GM12878 (cell line): ENCODE measurements at regions not wholly inside any gene's neighbourhood (a gene's known extent, or its start where the extent isn't known, plus 50 kb on each side); places are given as distances from the start of the nearest gene placed in this dataset.

ENCODE experiments used
- ATAC-seq: fragments of 200-7000 bp; cut with Tn5 transposase; 3 replicates; pipeline ENCODE4 v1.9.1; 2020; ENCODE audit warnings: mild to moderate bottlenecking, moderate library complexity
- BruUV-seq: library from RNA; stranded (reverse); fragments of 400-500 nt; replicated peaks from 2 replicates; lab custom pipeline; 2021; lab: Mats Ljungman, UMichigan
- CTCF ChIA-PET: fragments of 300-600 bp; sonication (Branson Sonifier 250); formaldehyde crosslinking; extraction: SDS; loops from one replicate; lab custom pipeline; 2021; ENCODE audit warnings: inconsistent platforms; lab: Yijun Ruan, JAX
- POLR2A ChIA-PET: fragments of 350-600 bp; formaldehyde crosslinking; extraction: SDS; loops from one replicate; lab custom pipeline; 2021; ENCODE audit warnings: inconsistent platforms; lab: Charles Lee
- RAD21 ChIA-PET: fragments of 300-600 bp; sonication (Branson Sonifier 250); formaldehyde crosslinking; loops from one replicate; lab custom pipeline; 2023; ENCODE audit warnings: antibody characterized with exemption; ENCODE audit not compliant: unreplicated experiment; lab: Charles Lee
- SMC1A ChIA-PET: fragments of 300-600 bp; sonication (Branson Sonifier 250); formaldehyde crosslinking; loops from one replicate; lab custom pipeline; 2023; ENCODE audit not compliant: unreplicated experiment, uncharacterized antibody; lab: Charles Lee
- DNase-seq: peaks from one replicate; pipeline ENCODE4 v3.0.0-alpha.2; 2011; ENCODE audit warnings: low read depth, low spot score
- FAIRE-seq: peaks from 3 replicates; lab custom pipeline; 2011; peaks lifted over from hg19 to GRCh38; lab: Jason Lieb, UNC
- H2AFZ ChIP-seq: 2 replicates; pipeline ENCODE4 v1.6.0; 2011; ENCODE audit warnings: low read depth, low read length, control low read depth; ENCODE audit not compliant: control insufficient read depth
- H3K27ac ChIP-seq: 2 replicates; pipeline ENCODE4 v1.5.1; 2011; ENCODE audit warnings: control low read depth; ENCODE audit not compliant: control insufficient read depth, insufficient read depth
- H3K27me3 ChIP-seq, 2 experiments: replicated peaks in 1 of 2; 2 replicates each; pipeline versions ENCODE4 v1.6.0 to v1.6.1; 2011; ENCODE audit warnings: low read length in 1 of 2; ENCODE audit not compliant: control insufficient read depth in 2 of 2, insufficient read depth in 2 of 2
- H3K36me3 ChIP-seq, 2 experiments: 2 replicates each; pipeline ENCODE4 v1.5.1; 2011; ENCODE audit warnings: low read length in 1 of 2; ENCODE audit not compliant: control insufficient read depth in 2 of 2, insufficient read depth in 2 of 2
- H3K4me1 ChIP-seq: 2 replicates; pipeline ENCODE4 v1.6.1; 2011; ENCODE audit warnings: mild to moderate bottlenecking, low read length, moderate library complexity, mixed read lengths; ENCODE audit not compliant: control insufficient read depth, insufficient read depth
- H3K4me2 ChIP-seq: 2 replicates; pipeline ENCODE4 v1.6.0; 2011; ENCODE audit warnings: control low read depth; ENCODE audit not compliant: control insufficient read depth, insufficient read depth
- H3K4me3 ChIP-seq: fragments of 200-600 bp; sonication (generic); 2 replicates; pipeline ENCODE4 v1.5.1; 2016
- H3K79me2 ChIP-seq: 2 replicates; pipeline ENCODE4 v1.6.0; 2011; ENCODE audit warnings: low read length; ENCODE audit not compliant: control insufficient read depth, insufficient read depth
- H3K9ac ChIP-seq: 2 replicates; pipeline ENCODE4 v1.8.0; 2011; ENCODE audit warnings: low read length, control low read depth, mixed read lengths; ENCODE audit not compliant: control insufficient read depth, insufficient read depth
- H3K9me3 ChIP-seq: replicated peaks from 3 replicates; pipeline ENCODE4 v1.5.1; 2011; ENCODE audit warnings: mild to moderate bottlenecking, low read length; ENCODE audit not compliant: control insufficient read depth, insufficient read depth
- H4K20me1 ChIP-seq: 2 replicates; pipeline ENCODE4 v1.6.0; 2011; ENCODE audit not compliant: control insufficient read depth, insufficient read depth
- BMI1 ChIP-seq: fragments of 450-650 bp; IDR thresholded peaks from 2 replicates; pipeline ENCODE4 v1.6.1; 2016; ENCODE audit warnings: mild to moderate bottlenecking, moderate library complexity, borderline replicate concordance
- CHD2 ChIP-seq: IDR thresholded peaks from 2 replicates; pipeline ENCODE4 v1.6.1; 2011; ENCODE audit warnings: low read depth, low read length, improper control_type of control experiment, borderline replicate concordance
- CREB1 ChIP-seq: IDR thresholded peaks from 2 replicates; pipeline ENCODE4 v1.6.1; 2012; ENCODE audit warnings: low read depth, mild to moderate bottlenecking, inconsistent platforms
- HDAC6 ChIP-seq: fragments of 200-600 bp; sonication (generic); IDR thresholded peaks from one replicate; pipeline ENCODE4 v1.8.0; 2017; ENCODE audit warnings: antibody characterized with exemption; ENCODE audit not compliant: unreplicated experiment
- JUNB ChIP-seq: IDR thresholded peaks from 2 replicates; pipeline ENCODE4 v1.6.1; 2016; ENCODE audit warnings: antibody characterized with exemption, mild to moderate bottlenecking
- KAT2A ChIP-seq: conservative IDR thresholded peaks from 2 replicates; pipeline ENCODE4 v1.6.1; 2011; ENCODE audit warnings: low read depth, low read length; ENCODE audit not compliant: control insufficient read depth
- KDM1A ChIP-seq: fragments of 200-600 bp; sonication (generic); IDR thresholded peaks from 2 replicates; pipeline ENCODE4 v1.6.1; 2016; ENCODE audit warnings: borderline replicate concordance
- LARP7 ChIP-seq: fragments of 450-650 bp; IDR thresholded peaks from 2 replicates; pipeline ENCODE4 v1.6.1; 2017; ENCODE audit warnings: mild to moderate bottlenecking
- MEF2A ChIP-seq: IDR thresholded peaks from 2 replicates; pipeline ENCODE4 v1.6.1; 2011; ENCODE audit warnings: low read depth, mild to moderate bottlenecking, low read length, moderate library complexity; ENCODE audit not compliant: insufficient read depth
- NBN ChIP-seq: fragments of 450-650 bp; IDR thresholded peaks from 2 replicates; pipeline ENCODE4 v1.6.1; 2016
- PAX5 ChIP-seq: IDR thresholded peaks from 2 replicates; pipeline ENCODE4 v1.6.1; 2011; ENCODE audit warnings: low read depth, low read length, borderline replicate concordance
- PAX8 ChIP-seq: fragments of 450-650 bp; IDR thresholded peaks from 2 replicates; pipeline ENCODE4 v1.6.1; 2017; ENCODE audit warnings: mild to moderate bottlenecking, moderate library complexity
- PRDM15 ChIP-seq: fragments of 450-650 bp; formaldehyde crosslinking; IDR thresholded peaks from 2 replicates; pipeline ENCODE4 v1.4.0; 2020; ENCODE audit warnings: mild to moderate bottlenecking, moderate library complexity
- RAD21 ChIP-seq: IDR thresholded peaks from 2 replicates; pipeline ENCODE4 v1.6.1; 2011; ENCODE audit warnings: mild to moderate bottlenecking, low read depth, low read length, moderate library complexity; ENCODE audit not compliant: insufficient read depth
- RAD51 ChIP-seq: fragments of 450-650 bp; IDR thresholded peaks from 2 replicates; pipeline ENCODE4 v1.6.1; 2016; ENCODE audit warnings: moderate library complexity, mild to moderate bottlenecking, inconsistent platforms
- SMAD1 ChIP-seq: fragments of 450-650 bp; IDR thresholded peaks from 2 replicates; pipeline ENCODE4 v1.6.1; 2018; ENCODE audit warnings: mild to moderate bottlenecking, low read depth; ENCODE audit not compliant: partially characterized antibody
- SMAD5 ChIP-seq: IDR thresholded peaks from 2 replicates; pipeline ENCODE4 v1.6.1; 2016; ENCODE audit warnings: antibody characterized with exemption, low read depth
- STAT1 ChIP-seq: fragments of 450-650 bp; conservative IDR thresholded peaks from 2 replicates; pipeline ENCODE4 v1.6.1; 2014; ENCODE audit warnings: antibody characterized with exemption, mild to moderate bottlenecking
- SUZ12 ChIP-seq: fragments of 200-600 bp; sonication (generic); IDR thresholded peaks from one replicate; pipeline ENCODE4 v1.6.1; 2018; ENCODE audit warnings: antibody characterized with exemption, mild to moderate bottlenecking; ENCODE audit not compliant: unreplicated experiment
- YBX1 ChIP-seq: fragments of 450-650 bp; IDR thresholded peaks from 2 replicates; pipeline ENCODE4 v1.6.1; 2016; ENCODE audit warnings: antibody characterized with exemption
- WGBS: methylation state at CpG from one replicate; pipeline ENCODE4 v1.1.6; 2016; ENCODE audit warnings: low lambda C conversion rate; ENCODE audit not compliant: insufficient replicate concordance, insufficient coverage; ENCODE audit errors: missing lambda C conversion rate; 5-methylcytosine and 5-hydroxymethylcytosine counted together
- in situ Hi-C: fragments of 300-500 bp; cut with MboI; formaldehyde crosslinking; loops from 9 replicates; pipeline ENCODE4 v1.14.3; 2018; ENCODE audit warnings: mixed read lengths
- intact Hi-C: fragments of 100-400 bp; cut with micrococcal nuclease; formaldehyde crosslinking; loops from one replicate; pipeline ENCODE4 v1.14.2; 2022; ENCODE audit not compliant: unreplicated experiment

GRCh38 chr4:186789651-186790050 is 66.0 kb upstream of the FAT1 start:
- DNase-seq: no peak
- ChIA-PET SMC1A (no interaction called here), CTCF (no interaction called here), RAD21 (no interaction called here), POLR2A (no interaction called here)
- intact Hi-C loops (no loop called here), in situ Hi-C loops (no loop called here)
- Histone ChIP-seq H3K36me3 (no peaks in the 10 kb centered on the region), H3K79me2 (no peaks in the 10 kb centered on the region), H2AFZ (no peak overlapping the region), H3K4me1 (no peaks in the 10 kb centered on the region), H3K27me3 (no peaks in the 10 kb centered on the region), H3K4me3 (no peak overlapping the region), H3K4me2 (no peak overlapping the region), H4K20me1 (no peaks in the 10 kb centered on the region), H3K27ac (no peak overlapping the region), H3K9ac (no peak overlapping the region), H3K9me3 (no peaks in the 10 kb centered on the region)
- no TSS peak for BruUV-seq
- ATAC-seq: no peak
- 15% methylated on average over 3 of the region's 3 CpGs for WGBS
- FAIRE-seq: no peak
- no peak for TF ChIP-seq CREB1
- TF ChIP-seq SUZ12: no peak
- no peak for TF ChIP-seq PAX8
- no peak for TF ChIP-seq PAX5
- no peak for TF ChIP-seq SMAD1
- TF ChIP-seq BMI1: no peak
- TF ChIP-seq HDAC6: no peak
- no peak for TF ChIP-seq KAT2A
- TF ChIP-seq LARP7: no peak
- no peak for TF ChIP-seq NBN
- TF ChIP-seq RAD21: no peak
- no peak for TF ChIP-seq RAD51

GRCh38 chr4:186790630-186791029 is 67.0 kb upstream of the FAT1 start:
- DNase-seq (no peak), FAIRE-seq (no peak), ATAC-seq (no peak)
- Histone ChIP-seq H3K79me2 (no peaks in the 10 kb centered on the region), H4K20me1 (no peaks in the 10 kb centered on the region), H3K4me2 (no peak overlapping the region), H2AFZ (no peak overlapping the region), H3K36me3 (no peaks in the 10 kb centered on the region), H3K9me3 (no peaks in the 10 kb centered on the region), H3K9ac (no peak overlapping the region), H3K27me3 (no peaks in the 10 kb centered on the region), H3K4me3 (no peak overlapping the region), H3K27ac (no peak overlapping the region), H3K4me1 (no peaks in the 10 kb centered on the region)
- ChIA-PET RAD21 (no interaction called here), SMC1A (no interaction called here), POLR2A (no interaction called here), CTCF (no interaction called here)
- intact Hi-C loops: no loop called here
- no TSS peak for BruUV-seq
- in situ Hi-C loops: no loop called here
- no peak for TF ChIP-seq JUNB
- TF ChIP-seq CHD2: no peak
- TF ChIP-seq SMAD5: no peak
- TF ChIP-seq YBX1: no peak
- TF ChIP-seq SMAD1: no peak
- no peak for TF ChIP-seq STAT1
- TF ChIP-seq PRDM15: no peak
- no peak for TF ChIP-seq MEF2A
- TF ChIP-seq KDM1A: no peak
